ENCODE measurements at regions not wholly inside any gene's neighbourhood (a gene's known extent, or its start where the extent isn't known, plus 50 kb on each side); places are given as distances from the start of the nearest gene placed in this dataset.
"Not testable (repeated sequence)": the region's sequence is repeated elsewhere in the genome, so short reads cannot be mapped to it uniquely, and the experiment has no call there.

- ATAC-seq (no peak), DNase-seq (no peak)
- no peaks in the 10 kb centered on the region for H3K36me3 Mint-ChIP-seq
- peaks cover 1 to 36% (median 5%) of the 10 kb centered on the region in 5 donors for H3K27me3 Mint-ChIP-seq
- no peak overlapping the region for H3K27ac Mint-ChIP-seq
- peaks cover 0 to 2% (median 0%) of the 10 kb centered on the region in 4 donors for H3K4me1 Mint-ChIP-seq
- POLR2A ChIA-PET = no interaction called here
- H3K9me3 Mint-ChIP-seq = no peaks in the 10 kb centered on the region
- H3K4me3 Mint-ChIP-seq = peak overlapping the region in 1 of 10 donors; percentile 9
Observed at GRCh38 chr9:107587191-107587963, 97.8 kb upstream of the KLF4 start.

GRCh38 chr9:107586493-107586892 lies 96.9 kb upstream of the KLF4 start:
- ATAC-seq (no peak), DNase-seq (no peak)
- Mint-ChIP-seq H3K27ac (no peak overlapping the region), H3K36me3 (no peaks in the 10 kb centered on the region), H3K4me3 (no peak overlapping the region), H3K27me3 (peaks cover 0 to 36% (median 5%) of the 10 kb centered on the region in 5 donors), H3K9me3 (no peaks in the 10 kb centered on the region), H3K4me1 (peaks cover 0 to 2% (median 0%) of the 10 kb centered on the region in 4 donors)
- POLR2A ChIA-PET = no interaction called here

- DNase-seq (no peak), ATAC-seq (no peak)
- H3K9me3 Mint-ChIP-seq = no peaks in the 10 kb centered on the region
- H3K36me3 Mint-ChIP-seq = no peaks in the 10 kb centered on the region
- H3K27me3 Mint-ChIP-seq = peaks cover 0 to 36% (median 3%) of the 10 kb centered on the region in 5 donors
- no peak overlapping the region for H3K27ac Mint-ChIP-seq
- H3K4me3 Mint-ChIP-seq = no peak overlapping the region
- H3K4me1 Mint-ChIP-seq = peaks cover 0 to 2% (median 0%) of the 10 kb centered on the region in 4 donors
- POLR2A ChIA-PET = no interaction called here
Observed at GRCh38 chr9:107585465-107585864, 95.9 kb upstream of the KLF4 start.

GRCh38 chr9:107584944-107585343 lies 95.4 kb upstream of the KLF4 start:
- H3K4me3 Mint-ChIP-seq = no peak overlapping the region
- H3K36me3 Mint-ChIP-seq = no peaks in the 10 kb centered on the region
- no peak for DNase-seq
- H3K9me3 Mint-ChIP-seq = no peaks in the 10 kb centered on the region
- no peak for ATAC-seq
- H3K4me1 Mint-ChIP-seq = peaks cover 0 to 2% (median 0%) of the 10 kb centered on the region in 4 donors
- POLR2A ChIA-PET = no interaction called here
- H3K27me3 Mint-ChIP-seq = peaks cover 0 to 36% (median 3%) of the 10 kb centered on the region in 5 donors
- no peak overlapping the region for H3K27ac Mint-ChIP-seq

- no peak for ATAC-seq
- Mint-ChIP-seq H3K4me1 (peaks cover 0 to 2% (median 0%) of the 10 kb centered on the region in 4 donors), H3K9me3 (no peaks in the 10 kb centered on the region)
Observed at GRCh38 chr9:107584186-107584585, 94.6 kb upstream of the KLF4 start.

GRCh38 chr9:107577140-107577776 lies 87.7 kb upstream of the KLF4 start:
- H3K4me3 Mint-ChIP-seq = no peak overlapping the region
- H3K27me3 Mint-ChIP-seq = no peaks in the 10 kb centered on the region
- H3K36me3 Mint-ChIP-seq = no peaks in the 10 kb centered on the region
- POLR2A ChIA-PET = no interaction called here
- no peaks in the 10 kb centered on the region for H3K9me3 Mint-ChIP-seq
- no peaks in the 10 kb centered on the region for H3K4me1 Mint-ChIP-seq
- DNase-seq = no peak
- H3K27ac Mint-ChIP-seq = no peak overlapping the region
- no peak for ATAC-seq

More at GRCh38 chr9:107584186-107584585, 94.6 kb upstream of the KLF4 start:
- no peaks in the 10 kb centered on the region for H3K36me3 Mint-ChIP-seq
- POLR2A ChIA-PET = no interaction called here
- H3K4me3 Mint-ChIP-seq = no peak overlapping the region
- peak overlapping the region in 1 of 10 donors; percentile 4 for H3K27ac Mint-ChIP-seq
- no peak for DNase-seq
- H3K27me3 Mint-ChIP-seq = peaks cover 0 to 36% (median 3%) of the 10 kb centered on the region in 5 donors

GRCh38 chr9:107571148-107571547 lies 81.6 kb upstream of the KLF4 start:
- H3K27me3 Mint-ChIP-seq = no peaks in the 10 kb centered on the region
- DNase-seq (no peak), ATAC-seq (no peak)
- peaks cover 0 to 4% (median 0%) of the 10 kb centered on the region in 9 donors for H3K9me3 Mint-ChIP-seq
- H3K4me3 Mint-ChIP-seq = no peak overlapping the region
- POLR2A ChIA-PET = no interaction called here
- H3K27ac Mint-ChIP-seq = no peak overlapping the region
- H3K4me1 Mint-ChIP-seq = no peaks in the 10 kb centered on the region
- H3K36me3 Mint-ChIP-seq = no peaks in the 10 kb centered on the region

- ATAC-seq = no peak
- Mint-ChIP-seq H3K4me3 (no peak overlapping the region), H3K9me3 (peaks cover 0 to 4% (median 0%) of the 10 kb centered on the region in 9 donors)
Observed at GRCh38 chr9:107569174-107569573, 79.6 kb upstream of the KLF4 start.

GRCh38 chr9:107568406-107568805 lies 78.8 kb upstream of the KLF4 start:
- DNase-seq, H3K4me3 Mint-ChIP-seq, H3K27ac Mint-ChIP-seq, H3K4me1 Mint-ChIP-seq, H3K27me3 Mint-ChIP-seq, ATAC-seq, POLR2A ChIA-PET, H3K9me3 Mint-ChIP-seq, H3K36me3 Mint-ChIP-seq: not testable (repeated sequence)

More at GRCh38 chr9:107569174-107569573, 79.6 kb upstream of the KLF4 start:
- no peak for DNase-seq
- Mint-ChIP-seq H3K27ac (no peak overlapping the region), H3K27me3 (peaks cover 0 to 2% (median 0%) of the 10 kb centered on the region in 5 donors), H3K4me1 (no peaks in the 10 kb centered on the region), H3K36me3 (no peaks in the 10 kb centered on the region)
- POLR2A ChIA-PET = no interaction called here

- Mint-ChIP-seq H3K9me3 (peaks cover 0 to 4% (median 0%) of the 10 kb centered on the region in 9 donors), H3K27me3 (peaks cover 0 to 5% (median 1%) of the 10 kb centered on the region in 5 donors), H3K4me1 (no peaks in the 10 kb centered on the region), H3K27ac (no peak overlapping the region), H3K4me3 (no peak overlapping the region), H3K36me3 (no peaks in the 10 kb centered on the region)
- POLR2A ChIA-PET = no interaction called here
- ATAC-seq = no peak
- no peak for DNase-seq
Observed at GRCh38 chr9:107567462-107567861, 77.9 kb upstream of the KLF4 start.

- no peak for ATAC-seq
- POLR2A ChIA-PET = no interaction called here
- no peak for DNase-seq
- Mint-ChIP-seq H3K27me3 (peaks cover 0 to 5% (median 1%) of the 10 kb centered on the region in 5 donors), H3K4me1 (no peaks in the 10 kb centered on the region), H3K9me3 (peaks cover 0 to 4% (median 0%) of the 10 kb centered on the region in 9 donors), H3K4me3 (no peak overlapping the region), H3K36me3 (no peaks in the 10 kb centered on the region), H3K27ac (no peak overlapping the region)
Observed at GRCh38 chr9:107566611-107567061, 77.1 kb upstream of the KLF4 start.

- DNase-seq (no peak), ATAC-seq (no peak)
- no peaks in the 10 kb centered on the region for H3K4me1 Mint-ChIP-seq
- POLR2A ChIA-PET = no interaction called here
- H3K27me3 Mint-ChIP-seq = peaks cover 0 to 5% (median 1%) of the 10 kb centered on the region in 5 donors
- H3K9me3 Mint-ChIP-seq = peaks cover 0 to 4% (median 0%) of the 10 kb centered on the region in 9 donors
- H3K27ac Mint-ChIP-seq = no peak overlapping the region
- H3K4me3 Mint-ChIP-seq = no peak overlapping the region
- H3K36me3 Mint-ChIP-seq = no peaks in the 10 kb centered on the region
Observed at GRCh38 chr9:107562798-107563197, 73.2 kb upstream of the KLF4 start.

- no peak for DNase-seq
- Mint-ChIP-seq H3K27ac (no peak overlapping the region), H3K36me3 (no peaks in the 10 kb centered on the region), H3K9me3 (no peaks in the 10 kb centered on the region), H3K4me1 (no peaks in the 10 kb centered on the region), H3K27me3 (peaks cover 0 to 3% (median 1%) of the 10 kb centered on the region in 5 donors), H3K4me3 (no peak overlapping the region)
- POLR2A ChIA-PET = no interaction called here
- no peak for ATAC-seq
Observed at GRCh38 chr9:107559494-107560086, 70.0 kb upstream of the KLF4 start.
